Endodermal cell (in vitro differentiated cells): ENCODE measurements at regions not wholly inside any gene's neighbourhood (a gene's known extent, or its start where the extent isn't known, plus 50 kb on each side); places are given as distances from the start of the nearest gene placed in this dataset.

Experiments
- DNase-seq: peaks from one replicate; pipeline ENCODE4 v3.0.0-alpha.2; 2017
- H3K27ac ChIP-seq: 2 replicates; pipeline ENCODE4 v1.5.1; 2013; ENCODE audit warnings: mild to moderate bottlenecking, low read depth, low read length, moderate library complexity
- H3K27me3 ChIP-seq: 2 replicates; pipeline ENCODE4 v1.6.1; 2013; ENCODE audit warnings: mild to moderate bottlenecking, low read length, moderate library complexity; ENCODE audit not compliant: insufficient read depth, control insufficient read depth, poor library complexity, severe bottlenecking
- H3K36me3 ChIP-seq: 2 replicates; pipeline ENCODE4 v1.7.0; 2013; ENCODE audit warnings: mild to moderate bottlenecking, low read length, moderate library complexity; ENCODE audit not compliant: control insufficient read depth, insufficient read depth
- H3K4me1 ChIP-seq: one replicate; pipeline ENCODE4 v1.7.0; 2013; ENCODE audit warnings: low read length; ENCODE audit not compliant: control insufficient read depth, insufficient read depth
- H3K4me3 ChIP-seq: 2 replicates; pipeline ENCODE4 v1.5.1; 2013; ENCODE audit warnings: mild to moderate bottlenecking, low read length, moderate library complexity
- H3K9ac ChIP-seq: 2 replicates; pipeline ENCODE4 v1.6.1; 2013; ENCODE audit warnings: mild to moderate bottlenecking, low read length, moderate library complexity; ENCODE audit not compliant: poor library complexity, severe bottlenecking; ENCODE audit errors: extremely low read depth
- H3K9me3 ChIP-seq: 2 replicates; pipeline ENCODE4 v1.6.1; 2013; ENCODE audit warnings: mild to moderate bottlenecking, low read length, moderate library complexity; ENCODE audit not compliant: control insufficient read depth
- H3K27ac Mint-ChIP-seq: 2 replicates; pipeline ENCODE4 v1.8.0; 2020; ENCODE audit warnings: mixed read lengths
- H3K27me3 Mint-ChIP-seq: 2 replicates; pipeline ENCODE4 v1.8.0; 2021; ENCODE audit warnings: mild to moderate bottlenecking, mixed read lengths; ENCODE audit not compliant: insufficient read depth
- H3K36me3 Mint-ChIP-seq: 2 replicates; pipeline ENCODE4 v1.8.0; 2020; ENCODE audit warnings: low read depth, mixed read lengths
- H3K4me1 Mint-ChIP-seq: 2 replicates; pipeline ENCODE4 v1.8.0; 2020; ENCODE audit warnings: mixed read lengths
- H3K4me3 Mint-ChIP-seq: 2 replicates; pipeline ENCODE4 v1.8.0; 2020; ENCODE audit warnings: mild to moderate bottlenecking, moderate library complexity, mixed read lengths
- H3K9me3 Mint-ChIP-seq: 2 replicates; pipeline ENCODE4 v1.8.0; 2020; ENCODE audit warnings: mild to moderate bottlenecking, mixed read lengths
- CTCF ChIP-seq: fragments of 200-600 bp; sonication (generic); conservative IDR thresholded peaks from 2 replicates; pipeline ENCODE4 v1.5.0; 2021; ENCODE audit warnings: antibody characterized with exemption, mild to moderate bottlenecking
- WGBS, 2 experiments: methylation state at CpG; one replicate each; pipeline versions ENCODE4 v1.1.5 to v1.1.7; 2013; ENCODE audit warnings: missing lambda C conversion rate in 2 of 2, mixed read lengths in 1 of 2; ENCODE audit not compliant: insufficient coverage in 1 of 2, insufficient read length in 1 of 2; 5-methylcytosine and 5-hydroxymethylcytosine counted together

GRCh38 chr13:64774915-64775314 is 2455.2 kb downstream of the PCDH9 start:
- H3K4me1 ChIP-seq, result no peaks in the 10 kb centered on the region
- no peak for TF ChIP-seq CTCF
- no peak overlapping the region for H3K9ac ChIP-seq
- no peaks in the 10 kb centered on the region for H3K9me3 Mint-ChIP-seq
- no peak overlapping the region for H3K4me3 Mint-ChIP-seq
- DNase-seq, result no peak
- 100% methylated on average over 1 of the region's 1 CpG; no CpG with 5 or more reads in 1 of the 2 experiments for WGBS, 2 experiments
- no peak overlapping the region for H3K27ac Mint-ChIP-seq
- H3K27ac ChIP-seq, result no peak overlapping the region
- H3K9me3 ChIP-seq, result no peaks in the 10 kb centered on the region
- H3K4me3 ChIP-seq, result no peak overlapping the region
- no peaks in the 10 kb centered on the region for H3K36me3 Mint-ChIP-seq
- H3K27me3 Mint-ChIP-seq, result no peaks in the 10 kb centered on the region
- no peaks in the 10 kb centered on the region for H3K36me3 ChIP-seq
- H3K27me3 ChIP-seq, result no peaks in the 10 kb centered on the region
- H3K4me1 Mint-ChIP-seq, result peaks cover 3% of the 10 kb centered on the region

GRCh38 chr13:64770743-64771142 is 2459.4 kb downstream of the PCDH9 start:
- Histone ChIP-seq H3K27ac (no peak overlapping the region), H3K4me3 (no peak overlapping the region), H3K9me3 (no peaks in the 10 kb centered on the region), H3K4me1 (no peaks in the 10 kb centered on the region), H3K27me3 (no peaks in the 10 kb centered on the region), H3K36me3 (no peaks in the 10 kb centered on the region), H3K9ac (no peak overlapping the region)
- Mint-ChIP-seq H3K4me1 (no peaks in the 10 kb centered on the region), H3K27me3 (no peaks in the 10 kb centered on the region), H3K27ac (no peak overlapping the region), H3K4me3 (no peak overlapping the region), H3K36me3 (no peaks in the 10 kb centered on the region), H3K9me3 (no peaks in the 10 kb centered on the region)
- WGBS, 2 experiments, result 94 to 96% methylated on average over 4 of the region's 4 CpGs
- TF ChIP-seq CTCF, result no peak
- no peak for DNase-seq

GRCh38 chr13:64767054-64767453 is 2463.1 kb downstream of the PCDH9 start:
- Mint-ChIP-seq H3K36me3 (no peaks in the 10 kb centered on the region), H3K9me3 (no peaks in the 10 kb centered on the region), H3K4me3 (no peak overlapping the region), H3K27ac (no peak overlapping the region), H3K27me3 (no peaks in the 10 kb centered on the region), H3K4me1 (no peaks in the 10 kb centered on the region)
- Histone ChIP-seq H3K9me3 (no peaks in the 10 kb centered on the region), H3K4me1 (no peaks in the 10 kb centered on the region), H3K27me3 (no peaks in the 10 kb centered on the region), H3K4me3 (no peak overlapping the region), H3K9ac (no peak overlapping the region), H3K27ac (no peak overlapping the region), H3K36me3 (no peaks in the 10 kb centered on the region)
- WGBS, 2 experiments, result 56% methylated on average over 2 of the region's 2 CpGs; no CpG with 5 or more reads in 1 of the 2 experiments
- no peak for TF ChIP-seq CTCF
- no peak for DNase-seq
